Type B pancreatic cell (in vitro differentiated cells): ENCODE measurements at regions not wholly inside any gene's neighbourhood (a gene's known extent, or its start where the extent isn't known, plus 50 kb on each side); places are given as distances from the start of the nearest gene placed in this dataset.

ENCODE experiments used
- DNase-seq: peaks from one replicate; pipeline ENCODE4 v3.0.0; 2021; ENCODE audit warnings: mixed read lengths; ENCODE audit not compliant: unreplicated experiment; ENCODE audit errors: extremely low spot score
- H3K27ac Mint-ChIP-seq: 2 replicates; pipeline ENCODE4 v1.8.0; 2021; ENCODE audit warnings: mild to moderate bottlenecking, mixed read lengths
- H3K27me3 Mint-ChIP-seq: 2 replicates; pipeline ENCODE4 v1.8.0; 2021; ENCODE audit warnings: mixed read lengths
- H3K36me3 Mint-ChIP-seq: 2 replicates; pipeline ENCODE4 v1.8.0; 2021; ENCODE audit warnings: mixed read lengths
- H3K4me1 Mint-ChIP-seq: one replicate; pipeline ENCODE4 v1.8.0; 2021; ENCODE audit warnings: mixed read lengths; ENCODE audit not compliant: unreplicated experiment
- H3K4me3 Mint-ChIP-seq: 2 replicates; pipeline ENCODE4 v1.8.0; 2021; ENCODE audit warnings: mild to moderate bottlenecking, mixed read lengths
- H3K9me3 Mint-ChIP-seq: 2 replicates; pipeline ENCODE4 v1.8.0; 2021; ENCODE audit warnings: mixed read lengths
- CTCF ChIP-seq: fragments of 200-600 bp; sonication (generic); conservative IDR thresholded peaks from 2 replicates; pipeline ENCODE4 v1.5.0; 2021; ENCODE audit warnings: antibody characterized with exemption, mild to moderate bottlenecking

- Mint-ChIP-seq H3K4me3 (no peak overlapping the region), H3K36me3 (no peaks in the 10 kb centered on the region), H3K4me1 (peaks cover 16% of the 10 kb centered on the region), H3K9me3 (no peaks in the 10 kb centered on the region), H3K27ac (no peak overlapping the region), H3K27me3 (no peaks in the 10 kb centered on the region)
- DNase-seq: no peak
- no peak for TF ChIP-seq CTCF
Measured at GRCh38 chrX:109859651-109860050, 126.6 kb upstream of the ACSL4 start.

GRCh38 chrX:109862433-109862832, 129.4 kb upstream of the ACSL4 start:
- H3K36me3 Mint-ChIP-seq: no peaks in the 10 kb centered on the region
- H3K27me3 Mint-ChIP-seq: peaks cover 7% of the 10 kb centered on the region
- H3K9me3 Mint-ChIP-seq: no peaks in the 10 kb centered on the region
- no peak for DNase-seq
- no peak overlapping the region for H3K27ac Mint-ChIP-seq
- H3K4me3 Mint-ChIP-seq: no peak overlapping the region
- H3K4me1 Mint-ChIP-seq: peaks cover 20% of the 10 kb centered on the region
- no peak for TF ChIP-seq CTCF

- Mint-ChIP-seq H3K36me3 (no peaks in the 10 kb centered on the region), H3K27ac (no peak overlapping the region), H3K27me3 (peaks cover 11% of the 10 kb centered on the region), H3K9me3 (no peaks in the 10 kb centered on the region), H3K4me1 (peaks cover 18% of the 10 kb centered on the region), H3K4me3 (no peak overlapping the region)
- no peak for TF ChIP-seq CTCF
- no peak for DNase-seq
Measured at GRCh38 chrX:109863811-109864210, 130.8 kb upstream of the ACSL4 start.

- peaks cover 7% of the 10 kb centered on the region for H3K27me3 Mint-ChIP-seq
- H3K36me3 Mint-ChIP-seq: no peaks in the 10 kb centered on the region
- H3K4me1 Mint-ChIP-seq: peaks cover 26% of the 10 kb centered on the region
- H3K27ac Mint-ChIP-seq: no peak overlapping the region
- DNase-seq: no peak
- H3K4me3 Mint-ChIP-seq: no peak overlapping the region
- no peaks in the 10 kb centered on the region for H3K9me3 Mint-ChIP-seq
- no peak for TF ChIP-seq CTCF
Measured at GRCh38 chrX:109871121-109871888, 131.6 kb upstream of the TMEM164 start.

- Mint-ChIP-seq H3K27me3 (peaks cover 6% of the 10 kb centered on the region), H3K9me3 (no peaks in the 10 kb centered on the region), H3K4me3 (no peak overlapping the region), H3K4me1 (peaks cover 20% of the 10 kb centered on the region), H3K36me3 (no peaks in the 10 kb centered on the region), H3K27ac (no peak overlapping the region)
- DNase-seq: no peak
- TF ChIP-seq CTCF: no peak
Measured at GRCh38 chrX:109872021-109872732, 130.7 kb upstream of the TMEM164 start.
